ENCODE measurements at regions not wholly inside any gene's neighbourhood (a gene's known extent, or its start where the extent isn't known, plus 50 kb on each side); places are given as distances from the start of the nearest gene placed in this dataset.

GRCh38 chr5:71953866-71954265, 153.4 kb upstream of the MAP1B start:
- DNase-seq, result no peak

GRCh38 chr5:71954329-71954728, 152.9 kb upstream of the MAP1B start:
- DNase-seq, result no peak

GRCh38 chr5:71955723-71956122, 151.6 kb upstream of the MAP1B start:
- no peak for DNase-seq

GRCh38 chr5:71957292-71957898, 149.9 kb upstream of the MAP1B start:
- DNase-seq, result no peak

GRCh38 chr5:71960195-71960594, 147.1 kb upstream of the MAP1B start:
- DNase-seq, result no peak

- no peak for DNase-seq
Observed at GRCh38 chr5:71961786-71962185, 145.5 kb upstream of the MAP1B start.

- DNase-seq, result no peak
Observed at GRCh38 chr5:71969460-71969859, 137.8 kb upstream of the MAP1B start.

- DNase-seq, result no peak
Observed at GRCh38 chr5:71971862-71972261, 135.4 kb upstream of the MAP1B start.

GRCh38 chr5:71972777-71973473, 134.3 kb upstream of the MAP1B start:
- DNase-seq, result no peak

GRCh38 chr5:71973563-71973962, 133.7 kb upstream of the MAP1B start:
- no peak for DNase-seq

GRCh38 chr5:71974165-71974564, 133.1 kb upstream of the MAP1B start:
- DNase-seq, result no peak

- no peak for DNase-seq
Observed at GRCh38 chr5:71974622-71975021, 132.7 kb upstream of the MAP1B start.

GRCh38 chr5:71976449-71976848, 130.8 kb upstream of the MAP1B start:
- no peak for DNase-seq

GRCh38 chr5:71977311-71977710, 130.0 kb upstream of the MAP1B start:
- peak; percentile 26 for DNase-seq

- no peak for DNase-seq
Observed at GRCh38 chr5:71978216-71978615, 129.1 kb upstream of the MAP1B start.

GRCh38 chr5:71982717-71983395, 124.4 kb upstream of the MAP1B start:
- DNase-seq, result no peak

GRCh38 chr5:71986101-71986500, 121.2 kb upstream of the MAP1B start:
- DNase-seq, result no peak

GRCh38 chr5:71988808-71989207, 118.5 kb upstream of the MAP1B start:
- no peak for DNase-seq

GRCh38 chr5:71993600-71993999, 113.7 kb upstream of the MAP1B start:
- no peak for DNase-seq

GRCh38 chr5:71996789-71997188, 110.5 kb upstream of the MAP1B start:
- DNase-seq, result no peak

GRCh38 chr5:71998746-71999145, 108.5 kb upstream of the MAP1B start:
- no peak for DNase-seq

- DNase-seq, result no peak
Observed at GRCh38 chr5:72000707-72001106, 106.6 kb upstream of the MAP1B start.

- DNase-seq, result no peak
Observed at GRCh38 chr5:72005671-72006070, 101.6 kb upstream of the MAP1B start.

GRCh38 chr5:72006361-72006760, 100.9 kb upstream of the MAP1B start:
- no peak for DNase-seq

Data from hindlimb muscle (tissue), 1 donor.